ENCODE measurements at regions not wholly inside any gene's neighbourhood (a gene's known extent, or its start where the extent isn't known, plus 50 kb on each side); places are given as distances from the start of the nearest gene placed in this dataset.

DNA sequence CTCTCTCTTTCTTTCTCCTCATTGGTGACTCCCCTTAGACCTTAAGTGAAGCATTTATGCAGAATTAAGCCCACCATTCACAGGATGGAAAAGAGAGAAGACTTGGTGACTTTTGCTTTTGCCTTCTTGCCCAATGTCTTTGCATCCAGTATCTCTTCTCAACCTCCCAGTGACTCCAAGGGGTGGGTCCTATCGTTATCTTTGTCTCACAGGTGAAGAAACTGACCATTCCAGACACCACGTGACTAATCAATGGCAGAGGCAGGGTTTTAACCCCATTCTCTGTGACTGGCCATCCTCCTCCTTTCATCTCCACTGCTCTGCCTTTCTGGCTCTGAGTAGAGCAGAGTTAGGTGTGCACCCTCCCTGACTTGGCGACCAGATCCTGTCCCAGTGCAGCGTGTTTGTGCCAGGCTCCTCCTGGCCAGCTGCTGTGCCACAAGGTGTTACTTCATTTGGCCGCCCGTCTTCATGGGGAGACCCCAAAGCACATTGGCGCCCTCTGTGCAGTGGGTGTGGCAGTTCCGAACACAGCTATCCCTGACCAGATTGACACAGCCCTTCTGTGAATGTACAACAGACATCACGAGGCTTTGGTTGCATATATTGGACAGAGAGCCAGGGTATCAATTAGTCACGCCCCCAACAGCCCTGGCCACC, 501.3 kb downstream of the CD83 start:
- no peak for FAIRE-seq
- Histone ChIP-seq H3K4me1 (ENCODE audit: control insufficient read depth, insufficient read depth, low read length) (no peaks in the 10 kb centered on the region), H4K20me1 (ENCODE audit: control insufficient read depth, insufficient read depth) (no peaks in the 10 kb centered on the region), H3K9me3 (replicated peaks; ENCODE audit: control insufficient read depth, insufficient read depth, low read length) (no peaks in the 10 kb centered on the region), H3K36me3 (ENCODE audit: control insufficient read depth in 2 of 2, insufficient read depth in 2 of 2, low read length in 1 of 2) (no peaks in the 10 kb centered on the region), H3K27me3 (replicated peaks in 1 of 2; ENCODE audit: control insufficient read depth in 2 of 2, insufficient read depth in 2 of 2, low read length in 1 of 2) (peaks cover 2 to 3% of the 10 kb centered on the region in 2 experiments; a peak in 1 of 4 replicates), H3K79me2 (ENCODE audit: control insufficient read depth, insufficient read depth, low read length) (no peaks in the 10 kb centered on the region), H3K4me2 (ENCODE audit: control insufficient read depth, insufficient read depth) (no peak overlapping the region), H3K4me3 (no peak overlapping the region), H3K27ac (ENCODE audit: control insufficient read depth, insufficient read depth) (no peak overlapping the region), H3K9ac (ENCODE audit: control insufficient read depth, insufficient read depth, low read length) (no peak overlapping the region), H2AFZ (ENCODE audit: control insufficient read depth, low read depth, low read length) (no peak overlapping the region)
- no TSS peak for BruUV-seq (replicated peaks)
- WGBS (ENCODE audit: insufficient coverage, insufficient replicate concordance, low lambda C conversion rate, missing lambda C conversion rate) = 37% methylated on average over 10 of the region's 10 CpGs
- ChIA-PET SMC1A (ENCODE audit: uncharacterized antibody, unreplicated experiment) (interaction anchor here (1.2 kb wide), 1 partner anchor 42 kb away, joined by 3 read pairs; no protein-coding TSS in a partner anchor), RAD21 (ENCODE audit: unreplicated experiment) (no interaction called here), POLR2A (no interaction called here), CTCF (no interaction called here)
- intact Hi-C loops (cut with micrococcal nuclease; ENCODE audit: unreplicated experiment) (no loop called here), in situ Hi-C loops (cut with MboI) (no loop called here)
- ATAC-seq = no peak
- no peak for TF ChIP-seq YY1 (IDR thresholded peaks at IDR 0.05; ENCODE audit: low read depth, low read length)
- TF ChIP-seq ETV6 (conservative IDR thresholded peaks at IDR 0.05 in 1 of 2, IDR thresholded peaks at IDR 0.05 in 1 of 2; ENCODE audit: borderline replicate concordance in 1 of 2, low read depth in 1 of 2) = no peak
- no peak for TF ChIP-seq NR2C1 (IDR thresholded peaks at IDR 0.05)
- TF ChIP-seq MTA2 (IDR thresholded peaks at IDR 0.05; ENCODE audit: low read depth) = no peak
- TF ChIP-seq EED (IDR thresholded peaks at IDR 0.05; ENCODE audit: low read depth) = no peak
- no peak for TF ChIP-seq POLR2A (IDR thresholded peaks at IDR 0.05; ENCODE audit: low read depth, low read length)
- no peak for TF ChIP-seq SMARCA5 (IDR thresholded peaks at IDR 0.05)
- TF ChIP-seq STAT1 (conservative IDR thresholded peaks at IDR 0.05) = no peak
- no peak for TF ChIP-seq MEF2A (IDR thresholded peaks at IDR 0.05; ENCODE audit: insufficient read depth, low read depth, low read length)
- TF ChIP-seq, protein P1, sequence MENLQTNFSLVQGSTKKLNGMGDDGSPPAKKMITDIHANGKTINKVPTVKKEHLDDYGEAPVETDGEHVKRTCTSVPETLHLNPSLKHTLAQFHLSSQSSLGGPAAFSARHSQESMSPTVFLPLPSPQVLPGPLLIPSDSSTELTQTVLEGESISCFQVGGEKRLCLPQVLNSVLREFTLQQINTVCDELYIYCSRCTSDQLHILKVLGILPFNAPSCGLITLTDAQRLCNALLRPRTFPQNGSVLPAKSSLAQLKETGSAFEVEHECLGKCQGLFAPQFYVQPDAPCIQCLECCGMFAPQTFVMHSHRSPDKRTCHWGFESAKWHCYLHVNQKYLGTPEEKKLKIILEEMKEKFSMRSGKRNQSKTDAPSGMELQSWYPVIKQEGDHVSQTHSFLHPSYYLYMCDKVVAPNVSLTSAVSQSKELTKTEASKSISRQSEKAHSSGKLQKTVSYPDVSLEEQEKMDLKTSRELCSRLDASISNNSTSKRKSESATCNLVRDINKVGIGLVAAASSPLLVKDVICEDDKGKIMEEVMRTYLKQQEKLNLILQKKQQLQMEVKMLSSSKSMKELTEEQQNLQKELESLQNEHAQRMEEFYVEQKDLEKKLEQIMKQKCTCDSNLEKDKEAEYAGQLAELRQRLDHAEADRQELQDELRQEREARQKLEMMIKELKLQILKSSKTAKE (IDR thresholded peaks at IDR 0.05; ENCODE audit: low read depth, poor library complexity, severe bottlenecking) = no peak
- TF ChIP-seq SIN3A (IDR thresholded peaks at IDR 0.05; ENCODE audit: low read depth, low read length) = no peak
- no peak for TF ChIP-seq PAX5 (IDR thresholded peaks at IDR 0.05; ENCODE audit: borderline replicate concordance, low read depth, low read length)
- DNase-seq (ENCODE audit: low read depth, low spot score) = no peak

All from GM12878 (cell line).